ENCODE measurements at regions not wholly inside any gene's neighbourhood (a gene's known extent, or its start where the extent isn't known, plus 50 kb on each side); places are given as distances from the start of the nearest gene placed in this dataset.
A peak's percentile ranks its signal among the peaks of the same experiment; 100 is the strongest.

DNA sequence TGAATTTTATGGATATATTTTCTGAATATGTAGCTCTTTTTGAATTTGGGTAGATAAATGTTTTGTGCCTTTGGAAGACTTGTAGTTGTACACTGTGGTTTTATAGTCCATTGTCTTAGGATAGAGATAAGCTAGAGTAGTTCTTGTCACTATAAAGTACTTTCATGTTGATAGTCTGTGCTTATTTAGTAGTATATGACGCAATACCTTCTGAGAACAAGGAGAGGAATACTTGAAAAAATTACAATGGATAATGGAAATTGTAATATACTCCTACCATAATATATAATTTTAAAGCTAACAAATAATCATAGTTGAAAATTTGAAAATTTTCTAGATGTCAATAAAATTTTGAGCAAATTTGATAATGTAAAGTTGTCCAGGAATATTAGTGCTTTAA is 664.0 kb downstream of the TLE4 start:
- no peak for DNase-seq (ENCODE audit: low read depth in 2 of 2)

DNA sequence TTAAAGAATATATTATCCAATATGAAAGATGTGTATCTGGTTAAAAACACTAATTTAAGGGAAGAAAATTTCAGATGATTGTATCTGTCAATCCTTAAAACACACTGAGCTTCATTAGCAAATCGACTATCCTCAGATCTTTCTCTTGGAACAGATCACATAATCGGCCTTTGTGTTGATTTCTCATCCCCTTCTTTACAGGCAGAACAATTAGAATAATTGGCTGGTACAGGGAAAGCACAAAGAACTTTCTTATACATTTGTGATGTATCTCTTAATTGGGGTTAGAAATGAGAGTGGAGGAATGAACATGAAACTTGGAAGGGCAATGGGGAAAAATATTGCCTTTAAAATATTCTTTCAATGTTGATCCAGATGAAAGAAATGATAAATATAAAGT is 662.1 kb downstream of the TLE4 start:
- DNase-seq (ENCODE audit: low read depth in 2 of 2), result no peak

DNA sequence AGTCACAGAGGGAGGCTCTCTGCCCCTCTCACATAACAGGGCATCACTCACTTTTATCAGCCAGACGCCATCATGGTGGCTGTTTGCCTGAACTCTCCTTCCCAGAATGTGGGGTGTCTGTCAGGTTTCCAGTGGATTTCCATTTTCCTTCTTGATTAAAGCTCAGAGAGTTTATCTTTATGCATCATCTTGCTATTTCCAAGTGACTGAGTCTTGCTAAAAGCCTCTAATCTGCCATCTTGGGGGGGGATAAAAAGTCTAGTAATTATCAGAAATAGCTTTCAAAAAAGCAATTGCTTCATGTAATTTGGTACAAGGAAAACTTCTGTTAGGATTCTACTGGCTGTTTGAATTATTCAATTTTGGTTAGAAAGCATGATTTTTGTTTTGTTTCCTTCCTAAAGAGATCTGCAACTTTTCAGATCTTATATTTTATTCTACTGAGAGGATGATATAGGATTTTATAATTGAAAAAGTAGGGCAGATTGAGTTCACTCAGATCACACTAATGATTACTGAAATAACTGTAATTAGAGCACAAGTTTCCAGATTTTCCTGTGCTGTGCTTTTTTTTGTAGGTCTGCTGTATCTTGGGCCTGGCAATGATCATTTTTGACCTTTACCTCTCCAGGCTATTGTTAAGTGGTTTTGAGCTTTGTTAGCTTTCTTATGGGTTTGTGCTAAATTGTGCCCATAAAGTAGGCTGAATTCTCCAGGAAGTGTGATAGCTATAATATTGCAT is 661.5 kb downstream of the TLE4 start:
- DNase-seq (ENCODE audit: low read depth in 2 of 2), result no peak

DNA sequence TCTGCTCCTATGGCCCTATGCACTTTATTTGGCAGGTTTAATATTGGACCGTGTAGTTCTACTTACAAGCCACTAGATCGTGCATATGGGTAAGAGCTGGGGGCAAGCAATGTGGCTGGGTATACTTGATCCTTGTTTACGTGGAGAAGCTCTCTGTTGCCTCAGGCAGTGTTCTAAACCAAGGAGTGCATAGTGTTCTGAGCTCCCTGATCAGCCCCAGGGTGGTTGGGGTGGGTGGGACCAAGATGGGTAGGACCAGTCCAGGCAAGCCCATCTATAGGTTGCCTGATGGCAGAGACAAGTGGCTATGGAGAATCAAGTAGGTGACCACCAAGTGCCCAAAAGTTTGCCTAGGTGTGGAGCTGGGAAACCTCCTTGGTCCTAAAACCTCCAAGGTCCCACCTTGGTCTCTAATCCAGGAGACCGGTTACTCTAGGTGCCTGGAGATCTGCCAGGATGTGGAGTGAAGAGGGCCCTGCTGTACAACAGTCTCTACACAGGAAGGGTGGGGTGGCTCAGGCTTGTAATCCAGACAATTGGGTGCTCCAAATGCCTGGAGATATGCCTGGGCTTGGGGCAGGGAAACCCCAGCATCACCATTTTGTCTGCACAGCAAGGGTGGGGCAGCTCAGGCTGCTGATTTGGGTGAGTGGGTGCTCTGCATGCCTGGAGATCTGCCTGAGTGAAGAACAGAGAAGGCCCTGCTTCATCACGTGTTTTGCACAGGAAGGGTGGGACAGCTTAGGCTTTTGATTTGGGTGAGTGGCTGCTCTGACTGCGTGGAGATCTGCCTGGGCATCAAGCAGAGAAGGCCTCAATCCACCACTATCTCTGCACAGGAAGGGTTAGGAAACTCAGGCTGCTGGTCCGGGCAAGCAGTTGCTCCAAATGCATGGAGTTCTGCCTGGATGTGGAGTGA is 659.8 kb downstream of the TLE4 start:
- DNase-seq (ENCODE audit: low read depth in 2 of 2), result no peak

DNA sequence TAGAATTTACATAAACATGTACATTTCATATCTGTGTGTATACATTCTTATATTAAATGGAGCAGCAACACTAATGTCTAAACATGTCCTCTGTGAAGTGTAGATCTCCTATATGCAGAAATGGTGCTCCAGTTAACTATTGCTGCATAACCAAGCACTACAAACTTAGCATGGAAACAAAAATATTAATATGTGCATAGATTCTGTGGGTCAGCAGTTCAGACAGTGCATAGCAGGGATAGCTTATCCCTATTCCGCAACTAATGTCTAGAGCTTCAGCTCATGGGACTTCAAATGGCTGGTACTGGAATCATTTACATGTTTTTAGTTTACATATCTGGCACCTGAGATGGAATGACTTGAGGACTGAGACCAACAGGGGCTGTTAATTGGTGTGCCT is 652.1 kb downstream of the TLE4 start:
- no peak for DNase-seq (ENCODE audit: low read depth in 2 of 2)

DNA sequence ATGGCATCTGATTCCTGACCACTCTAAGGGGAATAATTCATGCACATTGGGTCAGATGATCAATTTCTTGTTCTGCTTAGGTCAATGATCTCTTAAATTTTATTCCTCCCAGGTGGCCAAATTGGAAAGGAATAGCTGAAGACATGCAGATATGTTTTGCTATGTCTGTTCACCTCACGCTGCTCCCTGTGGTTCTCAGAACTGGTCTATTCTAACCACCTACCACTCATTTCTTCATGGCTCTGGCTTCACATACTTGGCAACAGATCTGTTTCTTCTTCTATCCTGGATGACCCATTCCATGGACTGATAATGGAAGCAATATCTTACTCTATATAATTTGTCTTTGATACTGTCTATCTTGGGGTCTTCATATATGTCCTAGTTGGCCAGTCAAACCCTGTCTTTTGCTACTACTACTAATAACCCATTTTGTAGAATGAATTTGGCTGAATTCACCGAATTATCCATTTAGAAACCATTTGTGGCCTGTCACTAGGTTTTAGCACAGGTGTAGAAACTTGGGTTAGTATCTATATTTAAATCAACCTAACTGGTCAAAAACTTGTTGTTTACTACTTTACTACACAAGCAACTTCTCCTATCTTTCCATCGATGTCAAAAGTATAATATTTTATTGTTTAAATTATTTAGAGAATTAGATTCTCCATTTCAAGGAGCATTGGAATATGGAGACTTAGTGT is 650.9 kb downstream of the TLE4 start:
- DNase-seq (ENCODE audit: low read depth in 2 of 2), result no peak

DNA sequence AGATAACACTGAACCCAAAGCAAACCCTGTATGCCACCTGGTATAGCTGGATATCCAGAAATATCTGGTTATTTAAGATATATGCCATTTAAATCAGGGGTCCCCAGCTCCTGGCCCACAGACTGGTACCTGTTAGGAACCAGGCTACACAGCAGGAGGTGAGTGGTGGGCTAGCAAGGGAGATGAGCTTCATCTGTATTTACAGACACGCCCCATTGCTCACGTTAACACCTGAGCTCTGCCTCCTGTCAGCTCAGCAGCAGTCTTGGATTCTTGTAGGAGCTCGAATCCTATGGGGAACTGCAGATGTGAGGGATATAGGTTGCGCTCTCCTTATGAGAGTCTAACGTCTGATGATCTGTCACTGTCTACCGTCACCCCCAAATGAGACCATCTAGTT is 646.6 kb downstream of the TLE4 start:
- no peak for DNase-seq (ENCODE audit: low read depth in 2 of 2)

DNA sequence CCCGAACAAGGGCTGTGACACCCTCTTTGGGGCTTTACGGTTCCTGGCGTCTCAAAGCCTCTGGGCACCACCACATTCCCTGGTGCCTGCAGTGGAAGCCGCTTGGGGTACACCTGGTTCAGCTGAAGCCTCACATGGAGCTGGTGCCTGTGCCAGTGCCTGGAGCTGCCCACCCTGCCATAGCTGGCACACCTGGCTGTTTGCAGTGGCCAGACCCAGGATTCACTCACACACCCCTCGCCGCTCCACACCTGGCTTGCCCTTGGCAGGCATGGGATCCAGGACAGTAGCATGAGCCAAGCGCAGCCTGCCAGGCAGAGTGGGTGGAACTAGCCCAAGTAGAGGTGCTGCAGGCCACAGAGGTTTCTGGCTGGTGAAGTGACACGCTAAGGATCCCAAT is 641.8 kb downstream of the TLE4 start:
- no peak for DNase-seq (ENCODE audit: low read depth in 2 of 2)

DNA sequence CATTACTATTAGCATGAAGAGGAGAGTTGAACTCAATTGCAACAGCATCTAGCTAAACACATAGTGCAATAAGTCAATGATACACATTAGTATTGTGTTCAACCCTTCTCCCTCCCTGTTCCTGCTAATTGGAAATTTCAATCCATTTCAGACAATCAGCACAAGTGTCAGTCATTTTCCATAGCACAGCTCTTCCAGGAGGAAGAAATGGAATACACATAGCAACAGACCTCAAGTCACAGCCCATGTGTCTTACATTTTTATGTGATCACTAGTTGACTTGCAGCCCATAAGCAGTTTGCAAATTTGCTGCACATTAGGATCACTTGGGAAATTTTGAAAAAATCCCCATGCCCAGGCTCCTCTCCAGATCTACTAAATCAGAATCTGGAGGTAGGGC is 636.9 kb downstream of the TLE4 start:
- no peak for DNase-seq (ENCODE audit: low read depth in 2 of 2)

DNA sequence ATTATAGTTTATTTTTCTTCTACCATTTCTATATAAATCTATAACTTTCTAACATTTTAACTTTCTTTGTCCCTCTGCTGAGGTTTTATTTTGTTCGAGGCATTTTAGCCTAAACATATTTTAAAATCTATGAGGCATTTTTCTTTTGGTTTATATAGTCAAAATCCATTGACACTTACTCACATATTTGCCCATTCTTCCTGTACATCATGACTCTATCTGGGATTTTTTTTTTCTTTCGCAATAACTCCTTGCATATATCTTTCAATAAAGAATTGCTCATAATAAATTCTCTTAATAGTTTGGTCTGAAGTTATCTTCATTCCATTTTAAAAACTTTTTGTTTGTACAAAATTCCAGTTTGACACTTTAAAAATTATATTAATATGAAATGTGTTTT is 632.3 kb downstream of the TLE4 start:
- DNase-seq (ENCODE audit: low read depth in 2 of 2), result peak in 1 of 2 experiments; percentile 15

DNA sequence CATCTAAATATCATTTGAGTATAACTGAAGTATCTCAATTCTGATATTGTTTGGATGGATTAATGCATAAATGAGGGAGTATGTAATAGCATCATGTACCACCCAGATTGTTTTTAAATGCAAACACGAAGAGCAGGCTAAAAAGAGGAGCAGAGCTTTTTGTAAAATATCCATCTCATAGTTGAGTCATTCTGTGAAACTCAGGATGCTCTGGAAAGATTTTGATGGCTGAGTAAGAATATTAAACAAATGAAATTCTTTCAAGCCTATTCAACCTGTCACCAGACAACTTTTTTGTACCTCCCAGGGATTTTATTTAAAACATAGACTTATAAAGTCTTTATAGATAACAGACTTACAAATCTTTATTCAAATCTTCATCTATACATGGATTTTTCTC is 625.9 kb downstream of the TLE4 start:
- peak in 1 of 2 experiments; percentile 33 for DNase-seq (ENCODE audit: low read depth in 2 of 2)

DNA sequence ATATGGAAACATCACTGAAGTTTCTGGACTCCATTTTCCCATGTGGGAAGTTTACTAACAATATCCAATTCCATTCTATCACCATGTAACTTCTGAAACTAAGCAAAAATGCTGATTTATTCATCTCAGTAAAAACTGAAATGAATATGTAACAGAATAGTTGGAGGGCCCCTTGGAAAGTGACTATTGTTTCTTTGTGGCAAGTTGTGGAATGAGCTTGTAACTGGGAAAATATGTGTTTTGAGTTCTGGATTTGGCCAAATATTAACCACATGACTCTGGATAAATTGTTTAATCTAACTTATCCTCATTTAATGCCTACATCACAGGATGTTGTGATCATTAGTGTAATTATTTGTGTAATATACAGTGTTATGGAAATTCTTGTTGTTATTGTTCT is 619.3 kb downstream of the TLE4 start:
- peak in 1 of 2 experiments; percentile 23 for DNase-seq (ENCODE audit: low read depth in 2 of 2)

DNA sequence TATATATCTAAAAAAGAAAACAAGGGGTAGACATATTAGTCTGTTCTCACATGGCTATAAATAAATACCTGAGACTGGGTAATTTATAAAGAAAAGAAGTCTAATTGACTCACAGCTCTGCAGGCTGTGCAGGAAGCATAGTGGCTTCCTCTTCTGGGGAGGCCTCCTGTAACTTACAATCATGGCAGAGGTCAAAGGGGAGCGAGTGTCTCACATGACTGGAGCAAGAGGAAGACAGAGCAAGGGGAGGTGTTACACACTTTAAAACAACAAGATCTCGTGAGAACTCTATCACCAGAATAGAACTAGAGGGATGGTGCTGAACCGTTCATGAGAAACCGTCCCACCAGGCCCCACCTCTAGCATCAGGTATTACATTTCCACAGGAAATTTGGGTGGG is 616.8 kb downstream of the TLE4 start:
- DNase-seq (ENCODE audit: low read depth in 2 of 2), result no peak

DNA sequence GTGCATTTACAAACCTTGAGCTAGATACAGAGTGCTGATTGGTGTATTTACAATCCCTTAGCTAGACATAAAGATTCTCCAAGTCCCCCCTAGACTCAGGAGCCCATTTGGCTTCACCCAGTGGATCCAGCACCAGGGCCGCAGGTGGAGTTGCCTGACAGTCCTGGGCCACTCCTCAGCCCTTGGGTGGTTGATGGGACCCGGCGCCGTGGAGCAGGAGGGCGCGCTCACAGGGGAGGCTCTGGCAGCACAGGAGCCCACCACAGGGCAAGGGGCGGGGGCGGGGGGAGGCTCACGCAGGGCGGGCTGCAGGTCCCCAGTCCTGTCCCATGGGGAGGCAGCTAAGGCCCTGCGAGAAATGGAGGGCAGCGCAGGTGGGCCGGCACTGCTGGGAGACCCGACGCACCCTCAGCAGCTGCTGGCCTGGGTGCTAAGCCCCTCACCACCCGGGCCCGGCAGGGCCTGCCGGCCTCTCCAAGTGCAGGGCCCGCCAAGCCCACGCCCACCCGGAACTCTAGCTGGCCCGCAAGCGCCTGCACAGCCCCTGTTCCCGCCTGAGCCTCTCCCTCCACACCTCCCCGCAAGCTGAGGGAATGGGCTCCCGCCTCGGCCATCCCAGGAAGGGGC is 613.5 kb downstream of the TLE4 start:
- DNase-seq (ENCODE audit: low read depth in 2 of 2), result no peak

DNA sequence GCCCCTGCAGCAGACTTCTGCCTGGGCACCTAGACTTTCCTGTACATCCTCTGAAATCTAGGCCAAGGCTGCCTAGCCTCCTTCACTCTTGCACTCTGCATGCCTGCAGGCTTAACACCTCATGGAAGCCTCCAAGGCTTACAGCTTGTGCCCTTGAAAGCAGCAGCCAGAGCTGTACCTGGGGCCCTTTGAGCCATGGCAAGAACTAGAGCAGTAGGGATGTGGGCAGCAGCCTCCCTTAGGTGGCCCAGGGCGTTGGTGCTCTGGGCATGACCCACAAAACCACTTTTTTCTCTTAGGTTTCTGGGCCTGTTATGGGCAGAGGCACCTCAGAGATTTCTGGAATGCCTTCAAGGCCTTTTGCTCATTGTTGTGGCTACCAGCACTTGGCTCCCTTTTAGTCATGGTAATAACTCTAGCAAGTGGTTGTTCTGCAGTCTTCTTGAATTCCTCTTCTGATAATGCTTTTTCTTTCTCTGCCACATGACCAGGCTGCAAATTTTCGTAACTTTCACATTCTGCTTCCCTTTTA is 606.2 kb downstream of the TLE4 start:
- DNase-seq (ENCODE audit: low read depth in 2 of 2), result no peak

DNA sequence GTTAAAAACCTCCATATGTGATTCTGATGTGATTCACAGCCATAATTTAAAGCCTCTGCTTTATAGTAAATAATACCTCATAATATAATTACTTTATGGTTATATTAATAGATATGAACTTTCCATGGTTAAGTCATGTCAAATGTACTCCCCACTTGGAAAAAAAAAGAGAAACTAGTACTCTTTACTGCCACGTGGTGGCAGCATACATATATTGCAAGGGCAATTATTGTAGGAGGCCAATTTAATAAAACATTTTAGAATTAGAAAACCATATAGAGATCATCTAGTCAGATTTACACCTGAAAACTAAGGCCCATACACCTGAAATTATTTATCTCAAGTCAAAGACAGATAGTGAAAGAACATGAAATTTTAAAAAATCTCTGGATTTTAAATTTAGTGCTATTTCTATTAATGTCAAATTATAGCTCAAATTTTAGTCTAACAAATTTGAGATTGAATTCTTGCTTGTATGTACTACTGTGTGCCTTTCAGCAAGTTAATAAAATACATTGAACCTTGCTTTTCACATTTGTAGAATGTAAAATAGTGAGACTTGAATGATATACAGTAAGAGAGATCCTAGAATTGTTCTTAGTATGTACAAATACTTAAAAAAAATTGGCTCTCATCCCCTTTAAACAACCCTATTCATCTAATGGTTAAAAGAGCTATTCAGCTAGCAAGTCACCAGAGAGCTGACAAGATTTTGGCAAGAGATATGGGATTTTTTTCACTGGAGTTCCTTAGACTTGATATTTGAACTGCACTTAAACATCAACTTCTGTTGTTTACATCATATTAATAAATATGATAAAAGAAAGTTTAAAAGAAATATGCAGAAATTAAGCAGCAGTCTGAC is 603.8 kb downstream of the TLE4 start:
- peak in 1 of 2 experiments; percentile 7 for DNase-seq (ENCODE audit: low read depth in 2 of 2)

DNA sequence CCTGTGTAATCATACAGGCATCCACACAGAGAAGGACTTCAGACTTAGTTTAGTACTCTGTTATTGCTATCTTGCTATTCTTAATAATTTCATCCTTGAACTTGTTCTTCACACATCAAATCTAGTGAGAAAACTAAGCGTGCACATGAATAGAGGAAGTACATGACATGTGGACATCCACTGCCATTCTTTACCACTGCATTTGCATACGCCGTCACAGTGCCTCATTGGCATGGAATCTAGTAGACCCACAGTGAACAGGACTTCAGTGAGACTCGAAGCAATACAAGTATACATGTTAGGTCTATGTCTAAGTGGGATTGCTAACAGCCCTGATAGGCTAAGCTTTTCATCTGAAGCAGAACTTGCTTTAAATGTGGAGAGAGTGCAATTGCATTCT is 592.1 kb downstream of the TLE4 start:
- DNase-seq (ENCODE audit: low read depth in 2 of 2), result no peak

DNA sequence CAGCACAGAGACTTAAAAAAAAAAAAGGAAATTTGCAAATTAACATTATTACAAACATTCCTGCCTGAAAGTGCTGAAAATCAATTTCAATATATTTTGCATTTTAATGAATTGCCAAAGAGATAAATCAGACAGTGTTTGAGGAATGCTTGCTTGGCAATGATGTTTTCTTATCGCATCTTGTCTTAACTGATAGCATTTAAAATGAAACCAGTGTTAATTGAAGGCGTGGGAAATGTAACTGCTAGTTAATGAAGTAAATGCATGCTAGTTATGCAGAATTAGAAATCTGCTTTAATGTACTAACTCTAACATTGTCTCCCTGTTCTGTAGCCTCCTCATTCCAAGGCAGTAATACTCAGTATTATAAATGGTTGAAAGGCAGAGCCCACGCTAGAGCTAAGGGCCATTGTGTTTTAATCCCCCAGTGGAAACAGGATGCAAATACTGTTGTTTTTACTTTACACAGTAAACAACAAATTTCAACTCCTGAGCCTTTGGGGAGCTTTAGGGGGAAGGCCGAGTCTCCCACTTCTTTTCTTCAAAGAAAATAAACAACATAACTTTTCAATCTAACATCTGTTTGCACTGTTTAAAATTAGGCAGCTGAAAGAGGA is 586.9 kb downstream of the TLE4 start:
- no peak for DNase-seq (ENCODE audit: low read depth in 2 of 2)

DNA sequence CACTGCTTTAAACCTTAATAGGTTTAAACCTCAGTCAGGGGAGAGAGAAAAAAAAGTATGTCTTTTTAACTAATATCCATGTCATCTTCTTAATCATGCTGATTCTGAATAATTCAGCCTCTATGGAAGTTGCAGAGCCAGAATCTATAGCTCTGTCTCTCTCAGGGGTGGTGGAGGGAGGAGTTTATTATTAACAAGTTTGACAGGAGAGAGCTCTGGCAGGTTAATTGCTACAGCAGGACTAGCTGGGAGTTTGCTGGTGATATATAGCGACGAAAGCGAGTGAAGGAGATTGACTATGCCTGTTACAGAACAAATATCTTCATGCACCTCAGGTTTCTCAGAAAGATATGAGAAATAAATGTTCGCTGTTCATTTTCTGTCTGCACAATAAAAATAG is 586.4 kb downstream of the TLE4 start:
- DNase-seq (ENCODE audit: low read depth in 2 of 2), result no peak

DNA sequence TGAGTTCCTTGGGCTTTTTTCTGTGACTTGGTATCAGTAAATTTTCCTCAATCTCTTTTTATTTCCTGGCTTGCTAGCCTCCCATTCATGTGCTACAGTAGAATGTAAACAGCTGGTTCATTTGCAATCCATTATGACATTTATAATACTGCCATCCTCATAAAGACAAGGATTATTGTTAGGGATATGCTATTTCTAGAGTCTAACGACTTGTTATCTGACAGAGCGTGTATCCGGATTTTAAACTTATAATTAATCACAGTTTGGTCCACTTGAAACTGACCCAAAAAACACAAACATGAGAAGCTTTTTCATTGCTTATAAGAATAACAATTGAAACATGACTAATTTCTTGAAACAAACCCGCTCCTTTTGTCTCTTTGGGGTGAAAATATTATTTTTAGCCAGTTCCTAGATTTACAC is 585.8 kb downstream of the TLE4 start:
- no peak for DNase-seq (ENCODE audit: low read depth in 2 of 2)
